Smooth muscle cell (in vitro differentiated cells): ENCODE measurements at regions not wholly inside any gene's neighbourhood (a gene's known extent, or its start where the extent isn't known, plus 50 kb on each side); places are given as distances from the start of the nearest gene placed in this dataset.

Experiments used
- DNase-seq: peaks from one replicate; lab custom pipeline; 2025; ENCODE audit not compliant: unreplicated experiment; lab: John Stamatoyannopoulos, UW
- H2AFZ ChIP-seq: fragments of 200-600 bp; sonication (generic); 2 replicates; pipeline ENCODE4 v1.6.0; 2016; ENCODE audit warnings: antibody characterized with exemption, low read depth, mild to moderate bottlenecking
- H3F3A ChIP-seq: fragments of 200-600 bp; sonication (generic); 2 replicates; pipeline ENCODE4 v1.6.0; 2017; ENCODE audit warnings: antibody characterized with exemption, low read depth
- H3K27ac ChIP-seq: fragments of 200-600 bp; sonication (generic); 2 replicates; pipeline ENCODE4 v1.5.1; 2016; ENCODE audit warnings: low read depth, mild to moderate bottlenecking
- H3K27me3 ChIP-seq: fragments of 200-600 bp; sonication (generic); 2 replicates; pipeline ENCODE4 v1.6.1; 2016; ENCODE audit warnings: low read depth, mild to moderate bottlenecking
- H3K36me3 ChIP-seq: fragments of 200-600 bp; sonication (generic); 2 replicates; pipeline ENCODE4 v1.5.1; 2016; ENCODE audit warnings: low read depth
- H3K4me1 ChIP-seq: fragments of 200-600 bp; sonication (generic); 2 replicates; pipeline ENCODE4 v1.5.1; 2016; ENCODE audit warnings: low read depth
- H3K4me2 ChIP-seq: fragments of 200-600 bp; sonication (generic); 2 replicates; pipeline ENCODE4 v1.6.0; 2016; ENCODE audit warnings: mild to moderate bottlenecking
- H3K4me3 ChIP-seq: fragments of 200-600 bp; sonication (generic); 2 replicates; pipeline ENCODE4 v1.5.1; 2016; ENCODE audit warnings: mild to moderate bottlenecking
- H3K79me2 ChIP-seq: fragments of 200-600 bp; sonication (generic); 2 replicates; pipeline ENCODE4 v1.6.0; 2016; ENCODE audit warnings: low read depth, mild to moderate bottlenecking
- H3K9ac ChIP-seq: fragments of 200-600 bp; sonication (generic); 2 replicates; pipeline ENCODE4 v1.6.0; 2016; ENCODE audit warnings: low read depth
- H3K9me3 ChIP-seq: fragments of 200-600 bp; sonication (generic); replicated peaks from 2 replicates; pipeline ENCODE4 v1.5.1; 2016; ENCODE audit warnings: low read depth
- H4K20me1 ChIP-seq: fragments of 200-600 bp; sonication (generic); 2 replicates; pipeline ENCODE4 v1.6.0; 2016; ENCODE audit warnings: low read depth
- WGBS: methylation state at CpG from one replicate; pipeline ENCODE4 v1.1.7; 2016; ENCODE audit warnings: low lambda C conversion rate; 5-methylcytosine and 5-hydroxymethylcytosine counted together
- TF ChIP-seq, protein P1 (sequence below): fragments of 200-600 bp; sonication (generic); IDR thresholded peaks from 2 replicates; pipeline ENCODE4 v1.5.1; 2017; ENCODE audit warnings: borderline replicate concordance, mild to moderate bottlenecking, antibody characterized with exemption; ENCODE audit not compliant: insufficient read depth, poor library complexity, severe bottlenecking

GRCh38 chr10:118835682-118836326 is 81.0 kb upstream of the CACUL1 start:
- Histone ChIP-seq H3K9me3 (no peaks in the 10 kb centered on the region), H2AFZ (no peak overlapping the region), H4K20me1 (no peaks in the 10 kb centered on the region), H3K79me2 (no peaks in the 10 kb centered on the region), H3K27ac (no peak overlapping the region), H3K4me1 (no peaks in the 10 kb centered on the region), H3K4me3 (no peak overlapping the region), H3K9ac (no peak overlapping the region), H3K36me3 (no peaks in the 10 kb centered on the region), H3F3A (no peaks in the 10 kb centered on the region), H3K4me2 (no peak overlapping the region), H3K27me3 (no peaks in the 10 kb centered on the region)
- DNase-seq, result no peak
- WGBS, result 88% methylated on average over 3 of the region's 3 CpGs
- TF ChIP-seq, protein P1, sequence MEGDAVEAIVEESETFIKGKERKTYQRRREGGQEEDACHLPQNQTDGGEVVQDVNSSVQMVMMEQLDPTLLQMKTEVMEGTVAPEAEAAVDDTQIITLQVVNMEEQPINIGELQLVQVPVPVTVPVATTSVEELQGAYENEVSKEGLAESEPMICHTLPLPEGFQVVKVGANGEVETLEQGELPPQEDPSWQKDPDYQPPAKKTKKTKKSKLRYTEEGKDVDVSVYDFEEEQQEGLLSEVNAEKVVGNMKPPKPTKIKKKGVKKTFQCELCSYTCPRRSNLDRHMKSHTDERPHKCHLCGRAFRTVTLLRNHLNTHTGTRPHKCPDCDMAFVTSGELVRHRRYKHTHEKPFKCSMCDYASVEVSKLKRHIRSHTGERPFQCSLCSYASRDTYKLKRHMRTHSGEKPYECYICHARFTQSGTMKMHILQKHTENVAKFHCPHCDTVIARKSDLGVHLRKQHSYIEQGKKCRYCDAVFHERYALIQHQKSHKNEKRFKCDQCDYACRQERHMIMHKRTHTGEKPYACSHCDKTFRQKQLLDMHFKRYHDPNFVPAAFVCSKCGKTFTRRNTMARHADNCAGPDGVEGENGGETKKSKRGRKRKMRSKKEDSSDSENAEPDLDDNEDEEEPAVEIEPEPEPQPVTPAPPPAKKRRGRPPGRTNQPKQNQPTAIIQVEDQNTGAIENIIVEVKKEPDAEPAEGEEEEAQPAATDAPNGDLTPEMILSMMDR, result no peak

- no peak overlapping the region for H3K4me3 ChIP-seq
- H3K9ac ChIP-seq, result no peak overlapping the region
- H3K9me3 ChIP-seq, result no peaks in the 10 kb centered on the region
- 86% methylated on average over 4 of the region's 4 CpGs for WGBS
- H2AFZ ChIP-seq, result no peak overlapping the region
- H3F3A ChIP-seq, result no peaks in the 10 kb centered on the region
- no peak overlapping the region for H3K4me2 ChIP-seq
- H3K36me3 ChIP-seq, result no peaks in the 10 kb centered on the region
- DNase-seq, result no peak
- no peak overlapping the region for H3K27ac ChIP-seq
- H3K79me2 ChIP-seq, result no peaks in the 10 kb centered on the region
- H4K20me1 ChIP-seq, result no peaks in the 10 kb centered on the region
- no peaks in the 10 kb centered on the region for H3K4me1 ChIP-seq
- H3K27me3 ChIP-seq, result no peaks in the 10 kb centered on the region
- TF ChIP-seq, protein P1, result no peak
Measured at GRCh38 chr10:118838364-118838763, 83.6 kb upstream of the CACUL1 start.

DNA sequence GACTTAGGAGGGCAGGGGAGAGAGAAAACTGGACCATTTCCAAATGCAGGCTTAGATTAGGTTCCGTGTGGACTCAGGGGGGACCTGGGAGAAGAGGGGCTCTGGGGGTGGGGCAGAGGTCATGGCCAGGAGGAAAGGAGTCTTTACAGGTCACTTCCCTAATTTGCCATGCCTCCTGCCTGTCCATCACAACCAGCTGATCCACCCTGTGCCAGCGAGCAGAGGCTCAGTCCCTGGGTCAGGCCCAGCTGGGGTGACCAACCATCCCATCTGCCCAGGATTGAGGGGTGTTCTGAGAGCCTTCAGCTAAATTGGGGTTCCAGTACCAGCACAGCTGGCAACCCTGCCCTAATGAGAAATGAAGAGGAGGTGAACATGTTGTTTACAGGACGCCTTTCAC is 84.6 kb upstream of the CACUL1 start:
- H3K36me3 ChIP-seq, result no peaks in the 10 kb centered on the region
- no peak overlapping the region for H3K4me2 ChIP-seq
- no peak overlapping the region for H2AFZ ChIP-seq
- no peak overlapping the region for H3K9ac ChIP-seq
- WGBS, result 91% methylated on average over 3 of the region's 3 CpGs
- H3K27ac ChIP-seq, result no peak overlapping the region
- H4K20me1 ChIP-seq, result no peaks in the 10 kb centered on the region
- no peak overlapping the region for H3K4me3 ChIP-seq
- H3K27me3 ChIP-seq, result no peaks in the 10 kb centered on the region
- no peaks in the 10 kb centered on the region for H3K9me3 ChIP-seq
- no peaks in the 10 kb centered on the region for H3K4me1 ChIP-seq
- H3K79me2 ChIP-seq, result no peaks in the 10 kb centered on the region
- no peaks in the 10 kb centered on the region for H3F3A ChIP-seq
- DNase-seq, result no peak
- TF ChIP-seq, protein P1, result no peak
